Stimulated activated CD4-positive, alpha-beta T cell treated with anti-CD3 and anti-CD28 coated beads, Interleukin-4, amount 100 ng/mL, for 24 hours (primary cell): ENCODE measurements at regions not wholly inside any gene's neighbourhood (a gene's known extent, or its start where the extent isn't known, plus 50 kb on each side); places are given as distances from the start of the nearest gene placed in this dataset.
"Not testable (repeated sequence)": the region's sequence is repeated elsewhere in the genome, so short reads cannot be mapped to it uniquely, and the experiment has no call there.

Source experiments
- DNase-seq: peaks from one replicate; pipeline ENCODE4 v3.0.0-alpha.2; 2020

- no peak for DNase-seq
Measured at GRCh38 chr5:1960595-1961303, 78.0 kb upstream of the IRX4 start.

GRCh38 chr5:1959725-1960581 is 77.2 kb upstream of the IRX4 start:
- DNase-seq: no peak

- DNase-seq: no peak
Measured at GRCh38 chr5:1959231-1959630, 76.5 kb upstream of the IRX4 start.

DNA sequence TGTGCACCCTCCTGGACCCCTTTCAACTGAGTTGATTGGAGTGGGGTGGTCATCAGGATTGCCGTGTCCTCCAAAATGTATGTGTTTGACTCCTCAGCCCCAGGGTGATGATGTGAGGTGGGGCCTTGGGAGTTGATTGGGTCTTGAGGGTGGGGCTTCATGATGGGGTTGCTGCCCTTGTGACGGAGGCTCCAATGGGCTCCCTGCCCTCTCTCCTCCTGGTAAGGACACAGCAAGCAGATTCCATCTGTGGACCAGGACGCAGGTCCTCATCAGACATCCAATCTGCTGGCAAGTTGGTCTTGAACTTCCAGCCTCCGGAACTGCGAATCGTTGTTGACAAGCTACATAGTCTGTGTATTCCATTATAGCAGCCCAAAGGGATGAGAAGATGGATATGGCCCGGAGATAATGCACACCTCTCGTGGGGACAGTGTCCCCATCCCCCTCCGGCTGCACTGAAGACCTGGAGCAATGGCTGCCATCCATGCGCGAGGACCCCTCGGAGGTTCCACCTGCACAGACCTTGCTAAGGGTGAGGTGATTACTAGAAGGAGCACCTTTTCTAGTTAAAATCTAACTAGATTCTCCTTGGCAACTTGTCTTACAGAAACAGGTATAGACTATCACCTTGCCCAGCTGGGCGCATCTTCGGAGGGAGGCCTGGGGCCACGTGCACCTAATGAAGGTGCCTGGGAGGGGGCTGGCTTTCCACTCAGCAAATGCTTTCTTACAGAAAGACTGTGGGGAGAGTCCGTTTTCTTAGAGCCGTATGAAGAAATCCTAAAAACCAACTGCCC is 75.7 kb upstream of the IRX4 start:
- DNase-seq: no peak

DNA sequence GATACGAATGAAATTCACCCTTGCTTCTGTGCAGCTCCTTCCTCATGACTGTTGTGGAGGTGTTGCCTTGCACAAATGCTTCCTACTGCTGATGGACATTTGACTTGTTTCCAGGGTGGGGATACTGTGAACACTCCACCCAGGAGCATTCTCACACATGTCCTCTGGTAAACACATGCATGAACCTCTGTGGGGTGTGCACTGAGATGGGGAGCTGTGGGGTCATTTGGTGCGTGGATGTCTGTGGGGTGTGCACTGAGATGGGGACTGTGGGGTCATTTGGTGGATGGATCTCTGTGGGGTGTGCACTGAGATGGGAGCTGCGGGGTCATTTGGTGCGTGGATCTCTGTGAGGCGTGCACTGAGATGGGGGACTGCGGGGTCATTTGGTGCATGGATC is 72.9 kb upstream of the IRX4 start:
- no peak for DNase-seq

- not testable (repeated sequence) for DNase-seq
Measured at GRCh38 chr5:1953710-1954109, 71.0 kb upstream of the IRX4 start.

DNA sequence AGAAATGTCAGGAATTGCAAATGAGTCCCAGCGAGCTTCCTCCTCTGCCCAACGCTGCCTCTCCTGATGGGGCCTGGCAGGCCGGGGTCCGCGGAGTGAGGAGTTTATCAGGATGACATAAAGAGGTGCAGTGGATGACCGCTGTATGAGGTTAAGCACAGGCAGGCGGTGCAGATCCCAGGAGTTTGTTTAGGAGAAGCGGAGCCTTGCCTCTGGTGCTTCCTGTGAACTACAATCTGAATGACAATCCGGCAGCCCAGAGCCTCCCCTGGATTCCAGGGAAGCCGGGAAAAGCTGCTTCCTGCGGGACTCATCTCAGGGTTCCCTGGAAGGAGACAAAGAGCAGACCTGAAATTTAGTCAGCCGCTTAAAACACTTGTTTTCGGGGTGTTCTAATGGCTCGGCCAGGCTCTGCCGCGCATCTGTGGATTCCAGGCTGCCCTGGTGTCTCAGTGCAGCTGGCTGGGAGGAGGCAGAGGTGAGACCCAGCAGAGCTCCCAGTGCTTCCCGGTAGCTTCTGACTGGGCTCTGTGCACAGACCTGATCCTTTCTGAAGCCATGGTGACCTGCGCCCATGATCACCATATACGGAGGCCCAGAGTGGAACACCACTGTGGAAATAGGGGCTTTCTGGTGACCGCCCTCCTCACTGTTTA is 69.8 kb upstream of the IRX4 start:
- no peak for DNase-seq

DNA sequence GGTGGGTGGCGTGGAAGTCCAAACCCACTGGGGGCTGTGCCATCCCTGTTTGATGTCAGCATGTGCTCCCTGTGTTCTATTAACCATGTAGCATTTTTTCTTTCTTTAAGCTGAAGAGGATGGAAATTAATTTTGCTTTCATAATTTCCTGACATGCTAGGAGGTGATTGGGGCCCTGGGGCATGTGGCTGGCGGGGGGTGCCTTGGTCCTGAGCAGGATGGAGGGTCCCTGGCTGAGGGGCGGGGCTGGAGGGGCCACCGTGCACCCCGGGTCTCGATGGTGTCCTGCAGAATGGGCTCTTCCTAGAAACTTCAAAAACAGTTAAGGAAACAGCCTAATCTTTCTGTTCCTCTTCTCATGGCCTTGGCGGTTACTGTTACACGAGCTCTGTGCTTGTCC is 69.3 kb upstream of the IRX4 start:
- DNase-seq: no peak

GRCh38 chr5:1951165-1951816 is 68.6 kb upstream of the IRX4 start:
- no peak for DNase-seq

DNA sequence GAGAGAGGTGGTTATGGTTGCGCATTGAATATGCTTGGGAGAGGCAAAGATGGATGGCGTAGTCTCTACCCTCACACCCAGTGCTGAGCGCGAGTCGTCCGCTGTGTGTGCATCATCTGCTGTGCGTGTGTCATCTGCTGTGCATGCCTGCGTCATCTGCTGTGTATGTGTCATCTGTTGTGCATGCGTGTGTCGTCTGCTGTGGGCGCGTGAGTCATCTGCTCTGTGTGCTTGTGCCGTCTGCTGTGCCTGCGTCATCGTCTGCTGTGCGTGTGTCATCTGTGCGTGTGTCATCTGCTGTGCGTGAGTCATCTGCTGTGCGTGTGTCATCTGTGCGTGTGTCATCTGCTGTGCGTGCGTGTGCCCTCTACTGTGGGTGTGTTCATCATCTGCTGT is 68.0 kb upstream of the IRX4 start:
- DNase-seq: no peak

DNA sequence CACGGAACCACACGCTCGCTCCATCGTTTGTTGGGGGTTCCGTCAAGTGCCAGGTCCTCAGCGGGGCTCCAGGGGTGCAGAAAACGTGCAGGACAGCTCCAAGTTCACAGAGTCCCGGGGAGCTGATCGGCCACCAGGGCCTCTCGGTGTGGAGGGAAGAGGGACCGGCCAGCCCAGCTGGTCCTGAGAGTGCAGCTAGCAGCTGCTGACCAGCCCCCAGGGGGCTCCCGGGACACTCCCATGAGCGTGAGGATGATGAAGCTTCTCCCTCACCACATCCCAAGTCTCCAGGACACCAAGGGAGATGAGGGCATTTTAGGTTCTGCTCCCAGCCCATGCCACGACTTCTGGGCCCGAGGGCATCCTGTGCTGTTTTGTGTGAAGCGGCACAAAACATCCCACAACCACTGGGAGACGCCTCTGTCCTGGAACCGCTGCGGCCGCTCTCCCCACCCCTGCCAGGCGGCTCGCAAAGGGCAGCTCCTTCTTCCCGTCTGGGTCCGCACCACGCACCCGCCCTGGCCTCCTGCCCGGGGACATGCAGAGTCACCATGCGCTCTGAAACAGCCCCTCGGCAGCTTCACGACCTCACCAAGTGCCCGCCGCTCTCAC is 67.5 kb upstream of the IRX4 start:
- no peak for DNase-seq

- no peak for DNase-seq
Measured at GRCh38 chr5:1949253-1949652, 66.5 kb upstream of the IRX4 start.

GRCh38 chr5:1948663-1949191 is 66.0 kb upstream of the IRX4 start:
- DNase-seq: no peak

DNA sequence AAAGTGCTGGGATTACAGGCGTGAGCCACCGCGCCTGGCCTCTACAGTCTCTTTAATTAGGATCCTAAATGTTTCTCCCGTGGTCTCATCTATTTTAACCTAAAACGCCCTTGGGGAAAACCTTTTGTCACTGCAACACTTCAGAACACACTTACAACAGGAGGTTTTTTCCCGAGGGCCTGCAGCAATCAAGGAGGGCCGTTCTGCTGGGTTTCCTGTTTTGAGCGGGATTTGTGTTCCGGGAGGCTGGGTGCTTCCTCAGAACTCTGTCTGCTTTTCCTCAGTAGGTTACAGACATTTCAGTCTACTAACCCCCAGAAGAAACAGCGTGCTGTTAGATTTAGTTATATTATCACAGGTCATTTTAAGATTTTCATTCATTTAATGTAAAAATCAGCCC is 65.4 kb upstream of the IRX4 start:
- DNase-seq: no peak

DNA sequence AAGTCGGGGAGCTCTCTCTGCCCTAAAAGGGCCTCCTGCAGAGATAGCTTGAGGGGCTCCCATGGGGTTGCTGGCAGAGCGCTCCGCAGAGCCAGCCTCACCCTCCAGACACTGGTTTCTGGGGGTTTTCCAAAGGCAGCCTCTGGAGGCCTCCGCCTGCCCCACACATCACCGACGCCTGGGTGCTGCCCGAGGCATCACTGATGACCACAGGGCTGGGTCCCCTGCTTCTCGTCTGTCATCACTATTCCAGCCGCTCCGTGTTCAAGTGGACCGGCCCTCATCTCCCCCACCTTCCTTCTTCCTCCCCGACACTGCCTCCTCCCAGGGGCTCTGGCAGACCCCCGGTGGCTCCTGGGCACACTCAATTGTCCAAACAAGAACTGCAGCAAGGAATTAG is 64.1 kb upstream of the IRX4 start:
- no peak for DNase-seq

DNA sequence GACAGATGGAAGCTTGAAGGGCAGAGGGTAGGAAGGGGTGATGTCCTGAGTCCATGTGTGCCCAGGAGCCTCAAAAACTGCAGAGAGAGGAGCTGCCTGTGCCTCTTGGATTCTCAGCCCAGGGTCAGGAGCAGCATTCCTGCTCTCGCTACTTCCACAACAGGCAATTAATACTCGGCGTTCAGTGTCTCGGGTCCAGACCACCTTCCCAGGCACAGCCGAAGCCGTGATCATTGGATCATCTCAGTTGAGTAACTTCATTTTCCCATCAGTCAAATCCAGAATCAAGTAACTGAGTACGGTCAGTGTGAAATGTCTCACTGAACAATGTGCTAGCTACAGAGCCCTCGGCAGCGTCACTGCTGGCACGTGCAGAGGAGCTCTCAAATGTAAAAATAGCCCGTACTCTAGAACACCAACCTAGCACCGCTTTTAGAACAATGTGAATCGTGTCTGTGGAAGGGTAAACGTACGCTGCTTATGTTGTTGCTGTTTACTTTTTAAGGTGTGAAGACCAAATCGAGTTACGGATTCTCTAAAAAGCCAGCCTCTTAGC is 63.5 kb upstream of the IRX4 start:
- no peak for DNase-seq

- no peak for DNase-seq
Measured at GRCh38 chr5:1945606-1946005, 62.9 kb upstream of the IRX4 start.

GRCh38 chr5:1944408-1944807 is 61.7 kb upstream of the IRX4 start:
- no peak for DNase-seq

GRCh38 chr5:1943481-1943880 is 60.8 kb upstream of the IRX4 start:
- no peak for DNase-seq

DNA sequence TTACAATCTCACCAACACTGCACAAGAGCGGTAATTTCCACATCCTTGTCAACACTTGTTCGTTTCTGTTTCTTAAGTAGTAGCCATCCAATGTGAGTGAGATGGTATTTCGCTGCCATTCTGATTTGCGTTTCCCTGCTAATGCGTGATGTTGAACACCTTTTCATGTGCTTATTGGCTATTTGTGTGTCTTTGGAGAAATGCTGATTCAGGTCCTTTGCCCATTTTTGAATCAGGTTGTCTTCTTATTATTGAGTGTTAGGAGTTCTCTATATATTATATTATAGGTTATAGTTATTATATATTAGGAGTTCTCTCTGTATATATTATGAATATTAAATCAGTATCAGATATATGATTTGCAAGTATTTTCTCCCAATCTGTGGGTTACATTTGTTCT is 59.9 kb upstream of the IRX4 start:
- DNase-seq: no peak

- no peak for DNase-seq
Measured at GRCh38 chr5:1942158-1942557, 59.4 kb upstream of the IRX4 start.

GRCh38 chr5:1939256-1939655 is 56.5 kb upstream of the IRX4 start:
- no peak for DNase-seq
